Esophagus (tissue), 2 donors: ENCODE measurements at regions not wholly inside any gene's neighbourhood (a gene's known extent, or its start where the extent isn't known, plus 50 kb on each side); places are given as distances from the start of the nearest gene placed in this dataset.

ENCODE experiments used
- H3K27ac ChIP-seq, 2 donors: one replicate each; pipeline ENCODE4 v1.5.1; 2013; ENCODE audit warnings: low read depth in 2 of 2, mild to moderate bottlenecking in 2 of 2, inconsistent platforms in 1 of 2, low read length in 1 of 2, moderate library complexity in 1 of 2
- H3K27me3 ChIP-seq, 2 donors: one replicate each; pipeline ENCODE4 v1.6.1; 2013; ENCODE audit warnings: low read length in 2 of 2, control low read depth in 1 of 2, mild to moderate bottlenecking in 1 of 2; ENCODE audit not compliant: insufficient read depth in 2 of 2, control insufficient read depth in 1 of 2
- H3K36me3 ChIP-seq, 2 donors: one replicate each; pipeline ENCODE4 v1.6.1; 2013; ENCODE audit warnings: low read length in 1 of 2; ENCODE audit not compliant: control insufficient read depth in 2 of 2, insufficient read depth in 2 of 2
- H3K4me1 ChIP-seq, 2 donors: one replicate each; pipeline ENCODE4 v1.6.1; 2013; ENCODE audit warnings: low read length in 1 of 2; ENCODE audit not compliant: control insufficient read depth in 2 of 2, insufficient read depth in 2 of 2
- H3K4me3 ChIP-seq, 2 donors: one replicate each; pipeline ENCODE4 v1.5.1; 2013; ENCODE audit warnings: low read length in 2 of 2, mild to moderate bottlenecking in 2 of 2, low read depth in 1 of 2, moderate library complexity in 1 of 2
- H3K9me3 ChIP-seq, 2 donors: one replicate each; pipeline ENCODE4 v1.6.1; 2013; ENCODE audit warnings: mild to moderate bottlenecking in 2 of 2, low read depth in 1 of 2, low read length in 1 of 2, moderate library complexity in 1 of 2; ENCODE audit not compliant: control insufficient read depth in 2 of 2, insufficient read depth in 1 of 2
- WGBS, 2 donors: extraction: QIAGEN DNeasy Blood & Tissue Kit; methylation state at CpG; one replicate each; pipeline ENCODE4 v1.1.7; 2013; 5-methylcytosine and 5-hydroxymethylcytosine counted together
- donor health status: healthy with polysubstance abuse.
- donor health status: Bipolar disorder and iron deficiency.

DNA sequence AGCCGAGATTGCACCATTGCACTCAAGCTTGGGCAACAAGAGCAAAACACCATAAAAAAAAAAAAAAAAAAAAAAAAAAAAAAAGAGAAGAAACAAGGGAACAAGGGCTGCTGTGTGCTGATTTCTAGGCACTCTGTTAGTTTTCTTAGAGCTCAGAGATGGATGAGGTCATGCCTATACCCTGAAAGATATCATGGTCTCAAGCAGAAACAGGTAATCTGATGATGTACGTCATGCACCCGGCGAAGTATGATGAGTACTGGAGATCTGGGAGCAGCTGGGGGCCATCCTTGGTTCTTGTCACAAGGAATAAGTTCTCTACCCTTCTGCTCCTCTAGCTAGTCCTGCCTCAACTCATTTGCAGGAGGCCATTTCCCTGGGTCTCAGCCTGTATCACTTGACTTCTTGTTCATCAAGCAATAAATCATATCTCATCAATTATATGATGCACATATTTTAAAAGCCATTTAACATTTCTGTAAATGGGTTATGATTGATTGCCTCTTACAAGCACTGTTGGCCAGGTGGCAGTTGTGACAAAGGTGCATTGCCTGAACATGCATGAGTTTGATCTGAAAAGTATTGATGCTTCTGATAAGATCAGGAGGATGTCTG, 517.2 kb downstream of the DHX35 start:
- Histone ChIP-seq H3K36me3 (no peaks in the 10 kb centered on the region), H3K4me3 (no peak overlapping the region), H3K27ac (no peak overlapping the region), H3K27me3 (no peaks in the 10 kb centered on the region), H3K4me1 (no peaks in the 10 kb centered on the region), H3K9me3 (no peaks in the 10 kb centered on the region)
- 89 to 94% methylated on average over 4 of the region's 4 CpGs for WGBS, 2 donors

DNA sequence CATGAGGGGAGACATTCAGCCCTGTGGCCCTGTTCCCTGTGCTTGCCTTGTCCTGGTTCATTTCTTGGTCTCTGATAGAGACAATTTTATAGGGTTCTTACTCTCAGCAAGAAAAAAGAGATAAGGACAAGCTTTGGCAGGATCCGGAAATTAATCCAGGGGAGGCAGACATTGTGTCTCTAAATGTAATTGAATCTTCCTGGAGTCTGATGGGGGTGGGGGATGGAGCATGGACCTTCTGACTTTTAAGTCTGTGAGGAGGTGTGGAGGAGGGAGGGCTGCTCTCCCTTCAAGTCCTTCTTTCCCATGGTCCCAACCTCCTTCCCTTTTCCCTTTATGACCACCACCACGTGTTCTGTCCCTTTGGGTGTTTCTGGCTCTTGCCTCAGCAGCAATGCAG, 512.7 kb downstream of the DHX35 start:
- no peaks in the 10 kb centered on the region for H3K9me3 ChIP-seq
- no peak overlapping the region for H3K27ac ChIP-seq
- 86 to 90% methylated on average over 2 of the region's 2 CpGs for WGBS, 2 donors
- H3K4me1 ChIP-seq: no peaks in the 10 kb centered on the region
- no peak overlapping the region for H3K4me3 ChIP-seq
- no peaks in the 10 kb centered on the region for H3K36me3 ChIP-seq
- no peaks in the 10 kb centered on the region for H3K27me3 ChIP-seq

DNA sequence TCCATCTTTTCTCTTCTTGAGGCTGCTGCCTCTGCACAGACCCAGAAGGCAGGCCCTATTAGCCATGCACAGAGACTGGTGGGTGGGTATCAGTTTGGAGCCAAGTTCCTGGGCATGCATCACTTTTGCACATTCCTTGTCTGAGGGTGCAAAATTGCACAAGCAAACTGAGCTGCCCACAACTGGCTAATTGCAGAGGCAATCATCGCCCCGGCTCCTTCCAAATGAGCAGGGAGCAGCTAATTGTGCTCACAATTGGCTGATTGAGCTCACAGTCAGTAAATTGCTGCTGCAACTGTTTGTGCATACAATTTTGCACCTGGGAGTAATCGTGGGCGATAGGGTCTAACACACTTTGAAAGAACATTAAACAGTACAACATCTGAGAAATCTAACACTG, 511.4 kb downstream of the DHX35 start:
- Histone ChIP-seq H3K4me1 (no peaks in the 10 kb centered on the region), H3K4me3 (no peak overlapping the region), H3K9me3 (no peaks in the 10 kb centered on the region), H3K36me3 (no peaks in the 10 kb centered on the region), H3K27me3 (no peaks in the 10 kb centered on the region), H3K27ac (no peak overlapping the region)
- 82 to 91% methylated on average over 4 of the region's 4 CpGs for WGBS, 2 donors

DNA sequence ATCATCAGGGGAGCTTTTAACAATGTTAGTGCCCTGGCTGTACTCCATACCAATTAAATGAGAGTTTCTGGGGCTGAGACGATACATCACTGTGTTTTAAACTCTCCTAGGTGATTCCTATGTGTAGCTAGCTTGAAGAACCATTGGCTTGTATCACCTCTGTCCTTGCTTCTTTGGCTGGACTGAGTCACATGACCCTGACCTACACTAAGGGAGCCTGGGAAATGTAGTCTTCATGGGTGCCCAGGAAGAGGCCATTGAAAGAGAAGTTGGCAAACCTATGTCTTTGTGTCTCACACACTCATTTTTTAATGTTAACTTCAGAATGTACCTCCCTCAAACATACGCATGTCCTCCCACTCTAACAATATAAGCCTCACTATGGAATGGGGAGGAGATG, 506.6 kb downstream of the DHX35 start:
- Histone ChIP-seq H3K4me3 (no peak overlapping the region), H3K27me3 (no peaks in the 10 kb centered on the region), H3K36me3 (no peaks in the 10 kb centered on the region), H3K27ac (no peak overlapping the region), H3K4me1 (no peaks in the 10 kb centered on the region), H3K9me3 (peaks cover 0 to 3% of the 10 kb centered on the region in 2 donors)
- 90 to 92% methylated on average over 2 of the region's 2 CpGs for WGBS, 2 donors

DNA sequence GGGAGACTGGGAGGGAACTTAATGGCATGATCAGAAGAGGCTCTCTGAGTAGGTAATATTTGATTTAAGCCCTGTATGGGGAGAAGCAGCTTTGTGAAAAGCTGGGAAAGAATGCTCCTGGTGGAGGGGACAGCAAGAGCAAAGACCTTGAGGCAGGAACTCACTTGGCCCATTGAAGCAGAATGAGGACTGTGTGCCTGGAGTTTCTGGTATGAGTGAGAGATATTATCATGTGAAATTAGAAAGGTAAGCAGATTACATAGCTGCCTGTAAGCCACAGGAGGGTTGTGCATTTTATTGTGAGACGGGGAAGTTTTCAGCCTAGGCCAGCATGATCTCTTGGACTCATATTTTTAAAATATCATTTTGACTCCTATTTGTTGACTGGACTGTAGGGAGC, 502.1 kb downstream of the DHX35 start:
- H3K27me3 ChIP-seq: no peaks in the 10 kb centered on the region
- 100% methylated on average over 1 of the region's 1 CpG for WGBS, 2 donors
- no peak overlapping the region for H3K27ac ChIP-seq
- H3K36me3 ChIP-seq: no peaks in the 10 kb centered on the region
- peaks cover 0 to 3% of the 10 kb centered on the region in 2 donors for H3K9me3 ChIP-seq
- no peaks in the 10 kb centered on the region for H3K4me1 ChIP-seq
- no peak overlapping the region for H3K4me3 ChIP-seq

DNA sequence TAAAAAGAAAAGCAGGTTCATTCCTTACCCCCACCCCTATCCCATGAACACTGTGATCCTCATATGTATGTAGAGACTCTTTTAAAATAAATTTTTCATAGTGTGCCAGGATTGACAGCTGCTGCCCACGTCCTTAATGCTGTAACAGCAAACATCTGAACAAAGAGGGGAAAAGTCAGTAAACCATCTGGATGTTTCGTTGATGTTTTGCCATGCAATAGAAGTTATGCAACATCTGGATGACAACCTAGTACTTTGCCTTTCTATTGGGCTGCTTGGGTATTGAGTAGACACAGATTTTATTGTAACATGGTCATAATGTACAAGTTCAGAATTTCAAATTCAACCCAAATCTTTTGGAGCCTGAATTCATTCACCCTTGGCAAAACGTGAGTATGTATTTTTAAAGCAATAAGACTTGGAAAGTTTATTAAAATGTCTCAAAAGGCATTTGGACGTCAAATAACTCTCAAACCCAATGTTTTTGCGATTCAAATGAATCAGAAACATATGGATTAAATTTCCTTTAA, 500.3 kb downstream of the DHX35 start:
- H3K36me3 ChIP-seq: no peaks in the 10 kb centered on the region
- no peak overlapping the region for H3K27ac ChIP-seq
- WGBS, 2 donors: 52 to 64% methylated on average over 5 of the region's 5 CpGs
- peaks cover 0 to 3% of the 10 kb centered on the region in 2 donors for H3K9me3 ChIP-seq
- no peaks in the 10 kb centered on the region for H3K27me3 ChIP-seq
- H3K4me1 ChIP-seq: no peaks in the 10 kb centered on the region
- no peak overlapping the region for H3K4me3 ChIP-seq

DNA sequence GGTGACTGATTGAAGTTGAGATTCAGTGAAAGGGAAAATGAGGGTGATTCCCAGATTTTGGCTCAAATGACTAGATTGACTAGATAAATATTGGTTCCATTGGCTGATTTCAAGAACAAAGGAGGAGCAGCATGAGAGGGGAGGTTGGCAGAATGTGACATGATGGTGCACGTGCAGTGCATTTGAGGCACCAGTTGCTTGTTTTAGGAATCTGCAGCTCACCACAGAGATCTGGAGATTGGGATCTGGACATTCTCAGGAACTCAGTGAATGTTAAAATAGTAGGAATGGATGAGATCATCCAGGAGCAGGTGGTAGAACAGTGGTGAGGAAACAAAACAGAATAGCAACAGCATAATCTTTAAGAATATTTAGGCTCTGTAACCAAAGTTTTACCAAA, 496.3 kb downstream of the DHX35 start:
- Histone ChIP-seq H3K27ac (no peak overlapping the region), H3K9me3 (no peaks in the 10 kb centered on the region), H3K27me3 (no peaks in the 10 kb centered on the region), H3K4me3 (no peak overlapping the region), H3K36me3 (no peaks in the 10 kb centered on the region), H3K4me1 (no peaks in the 10 kb centered on the region)
- WGBS, 2 donors: 92 to 97% methylated on average over 1 of the region's 1 CpG

DNA sequence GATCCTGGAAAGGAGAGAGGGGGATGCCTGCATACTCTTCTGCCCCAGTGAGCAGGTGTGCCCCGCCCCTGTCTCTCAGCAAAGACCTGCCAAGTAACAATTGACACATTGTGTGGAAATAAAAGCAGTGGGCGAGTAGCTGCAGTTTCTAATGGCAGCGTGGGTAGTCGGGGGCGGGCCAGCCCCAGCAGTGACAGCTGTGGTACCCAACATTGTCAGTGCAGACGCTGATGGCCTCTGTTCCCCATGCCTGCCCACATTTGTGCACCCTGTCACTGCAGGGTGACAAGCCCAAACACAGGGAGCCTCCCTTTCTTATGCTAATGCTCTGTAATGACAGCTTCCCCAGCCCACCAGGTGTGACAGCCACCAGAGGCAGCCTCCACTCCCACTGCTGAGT, 491.7 kb downstream of the DHX35 start:
- H3K4me3 ChIP-seq: no peak overlapping the region
- H3K36me3 ChIP-seq: no peaks in the 10 kb centered on the region
- H3K27ac ChIP-seq: no peak overlapping the region
- WGBS, 2 donors: 44 to 58% methylated on average over 6 of the region's 6 CpGs
- H3K9me3 ChIP-seq: no peaks in the 10 kb centered on the region
- no peaks in the 10 kb centered on the region for H3K4me1 ChIP-seq
- no peaks in the 10 kb centered on the region for H3K27me3 ChIP-seq

DNA sequence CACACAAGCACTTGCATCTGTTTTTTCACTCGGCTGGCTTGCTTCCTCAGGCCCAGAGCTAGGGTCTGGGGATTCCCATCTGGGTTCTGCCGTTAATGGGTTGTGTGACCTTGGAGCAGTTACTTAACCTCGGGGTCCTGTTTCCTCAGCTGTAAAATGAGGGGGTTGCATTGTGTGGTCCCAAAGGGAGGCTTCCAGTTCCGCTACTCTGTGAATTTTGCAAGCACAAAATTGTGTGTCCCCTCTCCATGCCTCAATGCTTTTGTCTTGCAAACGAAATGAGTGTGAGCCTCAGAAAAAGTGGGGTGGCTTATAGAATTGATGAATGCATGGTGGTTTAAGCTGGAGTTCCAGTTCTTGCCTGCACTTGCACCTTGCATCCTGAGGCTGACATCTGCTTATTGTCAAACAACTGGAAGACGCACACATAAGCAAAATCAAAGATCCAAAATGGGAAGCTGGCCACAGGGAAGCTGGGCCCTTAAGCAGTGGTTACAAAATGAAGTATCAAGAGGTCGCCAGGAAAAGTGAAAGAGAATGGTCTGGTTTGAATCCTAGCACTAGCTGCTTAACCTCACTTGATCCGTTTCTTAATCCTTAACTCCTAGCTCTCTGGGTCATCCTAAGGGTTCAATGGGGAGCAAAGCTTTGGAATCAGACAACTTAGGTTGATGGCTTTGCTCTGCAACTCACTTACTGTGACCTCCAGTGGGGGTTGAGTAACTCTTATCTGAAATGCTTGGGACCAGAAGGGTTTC, 490.6 kb downstream of the DHX35 start:
- Histone ChIP-seq H3K4me3 (no peak overlapping the region), H3K4me1 (no peaks in the 10 kb centered on the region), H3K36me3 (no peaks in the 10 kb centered on the region), H3K27me3 (no peaks in the 10 kb centered on the region), H3K9me3 (no peaks in the 10 kb centered on the region), H3K27ac (no peak overlapping the region)
- WGBS, 2 donors: 69 to 73% methylated on average over 8 of the region's 8 CpGs

DNA sequence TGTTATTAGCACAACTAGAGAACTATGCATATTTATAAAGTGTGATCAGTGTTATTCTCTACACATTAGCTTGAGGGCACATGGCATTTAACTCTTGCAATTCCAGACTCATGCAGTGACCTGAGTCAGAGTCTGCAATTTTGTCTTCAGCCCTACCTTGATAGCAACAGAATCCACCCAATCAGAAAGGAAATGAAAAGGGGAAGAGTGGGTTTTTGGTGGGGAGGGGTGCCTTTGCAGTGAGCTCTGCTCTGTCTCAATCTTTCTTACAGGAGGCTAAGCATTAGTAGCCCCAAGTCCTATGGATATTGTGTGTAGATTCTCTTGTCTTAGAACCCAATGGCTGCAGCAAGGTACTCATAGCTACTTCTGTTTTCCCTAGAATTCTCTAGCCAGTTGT, 489.2 kb downstream of the DHX35 start:
- Histone ChIP-seq H3K4me1 (no peaks in the 10 kb centered on the region), H3K36me3 (no peaks in the 10 kb centered on the region), H3K9me3 (no peaks in the 10 kb centered on the region), H3K27ac (no peak overlapping the region), H3K27me3 (no peaks in the 10 kb centered on the region), H3K4me3 (no peak overlapping the region)
